HCT116 (cell line): ENCODE measurements at regions not wholly inside any gene's neighbourhood (a gene's known extent, or its start where the extent isn't known, plus 50 kb on each side); places are given as distances from the start of the nearest gene placed in this dataset.

Experiments used
- ATAC-seq: fragments of 200-7000 bp; cut with Tn5 transposase; 2 replicates; pipeline ENCODE4 v1.9.1; 2020; ENCODE audit warnings: mild to moderate bottlenecking, moderate library complexity
- BruUV-seq: library from RNA; stranded (reverse); fragments of 400-500 nt; replicated peaks from 2 replicates; lab custom pipeline; 2021; lab: Mats Ljungman, UMichigan
- CTCF ChIA-PET: fragments of 300-600 bp; sonication (Branson Sonifier 250); formaldehyde crosslinking; loops from one replicate; lab custom pipeline; 2021; ENCODE audit warnings: antibody characterized with exemption; lab: Charles Lee
- POLR2A ChIA-PET: fragments of 300-600, 350-600 bp; sonication (Branson Sonifier 250); formaldehyde crosslinking; loops from one replicate; lab custom pipeline; 2021; ENCODE audit warnings: antibody characterized with exemption; lab: Charles Lee
- RAD21 ChIA-PET, 2 experiments: fragments of 300-600 bp; sonication (Branson Sonifier 250); formaldehyde crosslinking; loops; one replicate each; lab custom pipeline; 2023; ENCODE audit warnings: low total read pairs in 2 of 2; ENCODE audit not compliant: uncharacterized antibody in 2 of 2, unreplicated experiment in 2 of 2, low non-redundant PET in 1 of 2; lab: Charles Lee
- DNase-seq: peaks from one replicate; pipeline ENCODE4 v3.0.0-alpha.2; 2010; ENCODE audit warnings: low read depth, low spot score
- H2AFZ ChIP-seq: fragments of 200-600 bp; shearing (Covaris generic), sonication (generic); 2 replicates; pipeline ENCODE4 v1.6.1; 2017; ENCODE audit warnings: low read depth, mixed run types, mixed read lengths, antibody characterized with exemption, low read length; ENCODE audit not compliant: poor library complexity, severe bottlenecking
- H3K27ac ChIP-seq: 2 replicates; pipeline ENCODE4 v1.5.1; 2012; ENCODE audit warnings: low read depth, low read length
- H3K27me3 ChIP-seq: fragments of 200-600 bp; sonication (generic); 2 replicates; pipeline ENCODE4 v1.6.1; 2016; ENCODE audit warnings: mixed run types, low read length, mixed read lengths; ENCODE audit not compliant: insufficient read depth
- H3K36me3 ChIP-seq, 2 experiments: fragments of 200-500 bp in 1 of 2; fragments of 200-600 bp in 1 of 2; sonication (Bioruptor generic) in 1 of 2; sonication (generic) in 1 of 2; 2 replicates each; pipeline versions ENCODE4 v1.5.1 to v1.6.1; 2014 to 2016; ENCODE audit warnings: low read length in 2 of 2, inconsistent platforms in 1 of 2, mixed read lengths in 1 of 2, mixed run types in 1 of 2; ENCODE audit not compliant: insufficient read depth in 2 of 2, control insufficient read depth in 1 of 2
- H3K4me1 ChIP-seq, 2 experiments: fragments of 200-600 bp in 1 of 2; sonication (generic) in 1 of 2; 2 replicates each; pipeline versions ENCODE4 v1.5.1 to v1.6.1; 2012 to 2017; ENCODE audit warnings: low read length in 2 of 2, inconsistent platforms in 1 of 2, mild to moderate bottlenecking in 1 of 2, mixed read lengths in 1 of 2, mixed run types in 1 of 2, moderate library complexity in 1 of 2; ENCODE audit not compliant: insufficient read depth in 2 of 2, control insufficient read depth in 1 of 2
- H3K4me2 ChIP-seq: fragments of 200-600 bp; sonication (generic); 2 replicates; pipeline ENCODE4 v1.6.1; 2017; ENCODE audit warnings: mixed run types, low read length, mixed read lengths
- H3K4me3 ChIP-seq, 2 experiments: fragments of 200-600 bp in 1 of 2; sonication (generic) in 1 of 2; replicated peaks in 1 of 2; 2 replicates each; pipeline ENCODE4 v1.5.1; 2011 to 2016; ENCODE audit warnings: low read length in 2 of 2, control low read depth in 1 of 2, low read depth in 1 of 2, mild to moderate bottlenecking in 1 of 2, mixed read lengths in 1 of 2, mixed run types in 1 of 2
- H3K79me2 ChIP-seq: fragments of 200-600 bp; sonication (generic); 2 replicates; pipeline ENCODE4 v1.6.1; 2017; ENCODE audit warnings: mild to moderate bottlenecking, mixed run types, low read length, moderate library complexity, mixed read lengths; ENCODE audit not compliant: insufficient read depth
- H3K9ac ChIP-seq: fragments of 200-600 bp; sonication (generic); 2 replicates; pipeline ENCODE4 v1.6.1; 2016; ENCODE audit warnings: low read length, mixed read lengths
- H3K9me2 ChIP-seq: fragments of 200-600 bp; sonication (generic), shearing (Covaris generic); 2 replicates; pipeline ENCODE4 v1.6.1; 2017; ENCODE audit warnings: mixed run types, mild to moderate bottlenecking, moderate library complexity; ENCODE audit not compliant: insufficient read depth
- H3K9me3 ChIP-seq, 2 experiments: fragments of 200-500 bp in 1 of 2; fragments of 200-600 bp in 1 of 2; sonication (Bioruptor generic) in 1 of 2; sonication (generic) in 1 of 2; 2 replicates each; pipeline ENCODE4 v1.6.1; 2014 to 2017; ENCODE audit warnings: low read length in 2 of 2, mixed read lengths in 2 of 2, inconsistent platforms in 1 of 2, low read depth in 1 of 2, mild to moderate bottlenecking in 1 of 2, mixed run types in 1 of 2, moderate library complexity in 1 of 2; ENCODE audit not compliant: control insufficient read depth in 1 of 2, insufficient read depth in 1 of 2
- H4K20me1 ChIP-seq: fragments of 200-600 bp; sonication (generic), shearing (Covaris generic); 2 replicates; pipeline ENCODE4 v1.6.1; 2017; ENCODE audit warnings: mixed run types, mild to moderate bottlenecking, moderate library complexity; ENCODE audit not compliant: insufficient read depth
- CTCF ChIP-seq, 3 experiments: fragments of 200-600 bp in 1 of 3; sonication (generic) in 1 of 3; IDR thresholded peaks in 2 of 3; conservative IDR thresholded peaks in 1 of 3; 2 replicates each; pipeline ENCODE4 v1.5.1; 2012 to 2017; ENCODE audit warnings: low read depth in 2 of 3, low read length in 2 of 3, antibody characterized with exemption in 1 of 3, borderline replicate concordance in 1 of 3, control low read depth in 1 of 3, mild to moderate bottlenecking in 1 of 3, mixed read lengths in 1 of 3, mixed run types in 1 of 3, moderate library complexity in 1 of 3; ENCODE audit not compliant: insufficient read depth in 1 of 3
- EGR1 ChIP-seq: IDR thresholded peaks from 2 replicates; pipeline ENCODE4 v1.6.1; 2012; ENCODE audit warnings: low read depth
- POLR2A ChIP-seq: IDR thresholded peaks from 2 replicates; pipeline ENCODE4 v1.7.0; 2011; ENCODE audit warnings: borderline replicate concordance; ENCODE audit not compliant: insufficient read depth, insufficient read length; ENCODE audit errors: extremely low read depth
- SP1 ChIP-seq: IDR thresholded peaks from 2 replicates; pipeline ENCODE4 v1.6.1; 2012; ENCODE audit warnings: low read depth
- ZBTB33 ChIP-seq: IDR thresholded peaks from 2 replicates; pipeline ENCODE4 v1.6.1; 2011; ENCODE audit warnings: mild to moderate bottlenecking, low read length, moderate library complexity; ENCODE audit not compliant: insufficient replicate concordance; ENCODE audit errors: extremely low read depth
- intact Hi-C: fragments of 100-400 bp; cut with micrococcal nuclease; formaldehyde crosslinking; loops from 2 replicates; pipeline ENCODE4 v1.10.0; 2022
- TF ChIP-seq, protein P1 (sequence below): IDR thresholded peaks from 2 replicates; pipeline ENCODE4 v1.6.1; 2012; ENCODE audit warnings: low read depth

DNA sequence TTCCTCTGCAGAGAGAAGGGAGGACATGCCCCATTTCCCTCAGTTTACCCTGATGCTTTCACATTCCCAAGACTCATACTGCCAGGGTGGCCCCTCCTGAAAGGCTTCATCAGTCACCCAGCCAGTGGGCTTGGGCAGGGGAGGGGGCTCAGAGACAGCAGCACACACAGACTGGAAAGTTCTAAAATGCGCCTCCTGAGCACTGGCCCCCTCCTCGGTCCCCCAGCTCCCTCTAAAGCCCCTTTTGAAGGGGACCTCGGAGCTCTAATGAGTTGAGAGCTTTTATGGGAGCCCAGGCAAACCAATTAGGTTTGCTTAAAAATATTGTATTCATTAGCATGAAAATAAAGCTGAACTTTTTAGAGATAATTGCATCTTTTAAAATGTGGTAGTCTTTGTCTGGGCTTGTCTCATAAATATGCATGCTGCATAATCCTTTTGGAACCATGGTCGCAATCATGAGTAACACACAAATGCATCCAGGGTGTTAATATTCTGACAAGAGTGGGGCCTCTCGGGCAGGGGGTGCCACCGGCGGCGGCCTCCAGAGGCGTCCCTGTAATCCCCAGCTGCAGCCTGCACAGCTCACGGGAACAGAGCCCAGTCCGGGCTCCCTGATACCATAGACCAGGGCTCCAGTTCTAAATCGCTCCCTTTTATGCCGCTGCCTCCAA, 78.5 kb downstream of the RPLP1 start:
- H3K27ac ChIP-seq: no peak overlapping the region
- H4K20me1 ChIP-seq: no peaks in the 10 kb centered on the region
- H3K79me2 ChIP-seq: no peaks in the 10 kb centered on the region
- 0 out of 2 replicates have a peak, but pooled peaks cover 4% of the 10 kb centered on the region for H3K27me3 ChIP-seq
- intact Hi-C loops: no loop called here
- no peak overlapping the region for H3K4me3 ChIP-seq
- no peak overlapping the region for H2AFZ ChIP-seq
- no peak overlapping the region for H3K9ac ChIP-seq
- DNase-seq (no peak), ATAC-seq (no peak)
- POLR2A ChIA-PET: no interaction called here
- H3K36me3 ChIP-seq: no peaks in the 10 kb centered on the region
- no peak overlapping the region for H3K4me2 ChIP-seq
- CTCF ChIA-PET: interaction anchor here (2.0 kb wide), 1 partner anchor 9 kb away, joined by 5 read pairs; no protein-coding TSS in a partner anchor
- no peaks in the 10 kb centered on the region for H3K9me2 ChIP-seq
- H3K4me1 ChIP-seq: no peaks in the 10 kb centered on the region
- no peak for TF ChIP-seq POLR2A
- no peak for TF ChIP-seq ZBTB33
- TF ChIP-seq, protein P1, sequence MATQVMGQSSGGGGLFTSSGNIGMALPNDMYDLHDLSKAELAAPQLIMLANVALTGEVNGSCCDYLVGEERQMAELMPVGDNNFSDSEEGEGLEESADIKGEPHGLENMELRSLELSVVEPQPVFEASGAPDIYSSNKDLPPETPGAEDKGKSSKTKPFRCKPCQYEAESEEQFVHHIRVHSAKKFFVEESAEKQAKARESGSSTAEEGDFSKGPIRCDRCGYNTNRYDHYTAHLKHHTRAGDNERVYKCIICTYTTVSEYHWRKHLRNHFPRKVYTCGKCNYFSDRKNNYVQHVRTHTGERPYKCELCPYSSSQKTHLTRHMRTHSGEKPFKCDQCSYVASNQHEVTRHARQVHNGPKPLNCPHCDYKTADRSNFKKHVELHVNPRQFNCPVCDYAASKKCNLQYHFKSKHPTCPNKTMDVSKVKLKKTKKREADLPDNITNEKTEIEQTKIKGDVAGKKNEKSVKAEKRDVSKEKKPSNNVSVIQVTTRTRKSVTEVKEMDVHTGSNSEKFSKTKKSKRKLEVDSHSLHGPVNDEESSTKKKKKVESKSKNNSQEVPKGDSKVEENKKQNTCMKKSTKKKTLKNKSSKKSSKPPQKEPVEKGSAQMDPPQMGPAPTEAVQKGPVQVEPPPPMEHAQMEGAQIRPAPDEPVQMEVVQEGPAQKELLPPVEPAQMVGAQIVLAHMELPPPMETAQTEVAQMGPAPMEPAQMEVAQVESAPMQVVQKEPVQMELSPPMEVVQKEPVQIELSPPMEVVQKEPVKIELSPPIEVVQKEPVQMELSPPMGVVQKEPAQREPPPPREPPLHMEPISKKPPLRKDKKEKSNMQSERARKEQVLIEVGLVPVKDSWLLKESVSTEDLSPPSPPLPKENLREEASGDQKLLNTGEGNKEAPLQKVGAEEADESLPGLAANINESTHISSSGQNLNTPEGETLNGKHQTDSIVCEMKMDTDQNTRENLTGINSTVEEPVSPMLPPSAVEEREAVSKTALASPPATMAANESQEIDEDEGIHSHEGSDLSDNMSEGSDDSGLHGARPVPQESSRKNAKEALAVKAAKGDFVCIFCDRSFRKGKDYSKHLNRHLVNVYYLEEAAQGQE: no peak
- TF ChIP-seq CTCF (IDR thresholded peaks at IDR 0.05 in 2 of 3, conservative IDR thresholded peaks at IDR 0.05 in 1 of 3; ENCODE audit: borderline replicate concordance in 1 of 3, insufficient read depth in 1 of 3, low read depth in 2 of 3, low read length in 2 of 3): no peak
- TF ChIP-seq SP1: no peak
- no peak for TF ChIP-seq EGR1
- TF ChIP-seq, all 23 proteins: peak for 0
- BruUV-seq: no TSS peak
- no peaks in the 10 kb centered on the region for H3K9me3 ChIP-seq
- RAD21 ChIA-PET: no interaction called here
